K562 (cell line): ENCODE measurements at regions not wholly inside any gene's neighbourhood (a gene's known extent, or its start where the extent isn't known, plus 50 kb on each side); places are given as distances from the start of the nearest gene placed in this dataset.

Experiments
- ATAC-seq: fragments of 200-7000 bp; cut with Tn5 transposase; 3 replicates; pipeline ENCODE4 v1.9.1; 2020; ENCODE audit warnings: moderate library complexity
- BruUV-seq: library from RNA; stranded (reverse); fragments of 400-500 nt; replicated peaks from 2 replicates; lab custom pipeline; 2021; lab: Mats Ljungman, UMichigan
- CTCF ChIA-PET: fragments of 300-600 bp; formaldehyde crosslinking; extraction: SDS; loops from one replicate; lab custom pipeline; 2021; ENCODE audit warnings: low intra/inter-chr PET ratio; lab: Yijun Ruan, JAX
- POLR2A ChIA-PET: fragments of 300-600, 350-650 bp; sonication (Branson Sonifier 250); formaldehyde crosslinking; extraction: SDS; loops from one replicate; lab custom pipeline; 2021; ENCODE audit warnings: antibody characterized with exemption, inconsistent platforms; lab: Yijun Ruan, JAX
- DNase-seq, 4 experiments: peaks; one replicate each; pipeline versions ENCODE4 v3.0.0 to v3.0.0-alpha.2; 2011 to 2018; ENCODE audit warnings: low spot score in 3 of 4, mixed read lengths in 3 of 4; ENCODE audit errors: extremely low read depth in 1 of 4
- FAIRE-seq: peaks from 2 replicates; lab custom pipeline; 2011; peaks lifted over from hg19 to GRCh38; lab: Jason Lieb, UNC
- H2AFZ ChIP-seq: 2 replicates; pipeline ENCODE4 v1.6.0; 2011; ENCODE audit warnings: low read depth, low read length, control low read depth, inconsistent platforms
- H3K27ac ChIP-seq: fragments of 200-600 bp; 3 replicates; pipeline ENCODE4 v1.8.0; 2011; ENCODE audit warnings: low read depth, mild to moderate bottlenecking, control low read depth, inconsistent platforms, low read length, moderate library complexity, mixed read lengths; ENCODE audit errors: extremely low read depth
- H3K27me3 ChIP-seq, 2 experiments: fragments of 300-600 bp in 1 of 2; 2 replicates in 1 of 2; 3 replicates in 1 of 2; pipeline versions ENCODE4 v1.6.0 to v1.8.0; 2011; ENCODE audit warnings: inconsistent platforms in 2 of 2, low read length in 2 of 2, mild to moderate bottlenecking in 1 of 2, mixed read lengths in 1 of 2, moderate library complexity in 1 of 2; ENCODE audit not compliant: control insufficient read depth in 2 of 2, insufficient read depth in 2 of 2
- H3K36me3 ChIP-seq: fragments of 300-600 bp; 3 replicates; pipeline ENCODE4 v1.8.0; 2011; ENCODE audit warnings: mild to moderate bottlenecking, low read length, inconsistent platforms; ENCODE audit not compliant: control insufficient read depth, insufficient read depth
- H3K4me1 ChIP-seq, 2 experiments: fragments of 200-600 bp in 1 of 2; replicated peaks in 1 of 2; 2 replicates in 1 of 2; 3 replicates in 1 of 2; pipeline versions ENCODE4 v1.5.1 to v1.8.0; 2011; ENCODE audit warnings: inconsistent platforms in 2 of 2, low read length in 2 of 2, mild to moderate bottlenecking in 1 of 2, mixed read lengths in 1 of 2, moderate library complexity in 1 of 2; ENCODE audit not compliant: control insufficient read depth in 2 of 2, insufficient read depth in 2 of 2
- H3K4me2 ChIP-seq: 2 replicates; pipeline ENCODE4 v1.6.1; 2011; ENCODE audit warnings: low read length, control low read depth, inconsistent platforms, mixed read lengths; ENCODE audit not compliant: insufficient read depth
- H3K4me3 ChIP-seq: fragments of 200-600 bp; sonication (generic), shearing (Covaris generic); 2 replicates; pipeline ENCODE4 v1.5.1; 2016; ENCODE audit warnings: control low read depth, inconsistent platforms
- H3K79me2 ChIP-seq: fragments of 200-600 bp; 3 replicates; pipeline ENCODE4 v1.8.0; 2011; ENCODE audit warnings: low read length, inconsistent platforms; ENCODE audit not compliant: control insufficient read depth, insufficient read depth
- H3K9ac ChIP-seq, 2 experiments: 2 replicates each; pipeline versions ENCODE4 v1.6.0 to v1.6.1; 2011; ENCODE audit warnings: low read depth in 2 of 2, low read length in 2 of 2, control low read depth in 1 of 2, inconsistent platforms in 1 of 2, mild to moderate bottlenecking in 1 of 2, mixed read lengths in 1 of 2; ENCODE audit not compliant: insufficient read depth in 1 of 2
- H3K9me1 ChIP-seq: one replicate; pipeline ENCODE4 v1.6.0; 2011; ENCODE audit warnings: inconsistent platforms, mild to moderate bottlenecking, low read length, moderate library complexity; ENCODE audit not compliant: control insufficient read depth, insufficient read depth
- H3K9me3 ChIP-seq: replicated peaks from 2 replicates; pipeline ENCODE4 v1.5.1; 2011; ENCODE audit warnings: low read depth, low read length, inconsistent platforms; ENCODE audit not compliant: control insufficient read depth, insufficient read depth
- H4K20me1 ChIP-seq: replicated peaks from 2 replicates; pipeline ENCODE4 v1.6.1; 2011; ENCODE audit warnings: low read length, inconsistent platforms, mixed read lengths; ENCODE audit not compliant: control insufficient read depth, insufficient read depth
- CBX1 ChIP-seq: sonication (generic); IDR thresholded peaks from 2 replicates; pipeline ENCODE4 v1.6.1; 2016; ENCODE audit warnings: antibody characterized with exemption, low read depth, mild to moderate bottlenecking
- CHD7 ChIP-seq: fragments of 200-600 bp; sonication (generic); IDR thresholded peaks from one replicate; pipeline ENCODE4 v1.6.1; 2012; ENCODE audit warnings: mild to moderate bottlenecking, low read depth, low read length, inconsistent platforms
- CXXC5 ChIP-seq: fragments of 250-450 bp; sonication (Bioruptor Pico); IDR thresholded peaks from 2 replicates; pipeline ENCODE4 v1.8.0; 2022; ENCODE audit warnings: inconsistent platforms, mild to moderate bottlenecking, moderate library complexity
- DPF2 ChIP-seq: fragments of 450-650 bp; IDR thresholded peaks from 2 replicates; pipeline ENCODE4 v1.6.1; 2016
- E2F3 ChIP-seq: fragments of 250-450 bp; sonication (Bioruptor Pico); IDR thresholded peaks from 2 replicates; pipeline ENCODE4 v1.4.0; 2020; ENCODE audit warnings: mild to moderate bottlenecking
- FOXA1 ChIP-seq: fragments of 450-650 bp; IDR thresholded peaks from 2 replicates; pipeline ENCODE4 v1.6.1; 2016; ENCODE audit warnings: mild to moderate bottlenecking, borderline replicate concordance
- GTF2E2 ChIP-seq: fragments of 200-800 bp; sonication (Bioruptor generic); IDR thresholded peaks from 2 replicates; pipeline ENCODE4 v1.6.1; 2016; ENCODE audit warnings: missing genetic modification characterization, missing compliant biosample characterization
- HNRNPH1 ChIP-seq: fragments of 200-400 bp; formaldehyde crosslinking; optimal IDR thresholded peaks from 2 replicates; pipeline ENCODE3; 2017; ENCODE audit warnings: low read depth, mild to moderate bottlenecking, low read length, moderate library complexity
- ILK ChIP-seq: fragments of 450-650 bp; IDR thresholded peaks from 2 replicates; pipeline ENCODE4 v1.6.1; 2016; ENCODE audit warnings: missing genetic modification characterization, low read depth, mild to moderate bottlenecking, missing compliant biosample characterization, moderate library complexity, borderline replicate concordance
- MEF2D ChIP-seq: conservative IDR thresholded peaks from 2 replicates; pipeline ENCODE4 v1.6.1; 2016; ENCODE audit warnings: low read depth, missing genetic modification characterization, missing compliant biosample characterization
- WGBS: fragments of 100-300 bp; shearing (Covaris generic); methylation state at CpG from one replicate; pipeline ENCODE4 v1.1.6; 2016; ENCODE audit warnings: low coverage, mixed read lengths; ENCODE audit not compliant: insufficient coverage; ENCODE audit errors: missing lambda C conversion rate; 5-methylcytosine and 5-hydroxymethylcytosine counted together
- in situ Hi-C: fragments of 300-500 bp; cut with MboI; formaldehyde crosslinking; loops from 4 replicates; pipeline ENCODE4 v1.15.0; 2018; ENCODE audit warnings: inconsistent platforms, mixed read lengths
- intact Hi-C: fragments of 100-400 bp; cut with micrococcal nuclease; formaldehyde crosslinking; loops from 2 replicates; pipeline ENCODE4 v1.14.2; 2022
- TF ChIP-seq, protein P1 (sequence below): fragments of 450-650 bp; IDR thresholded peaks from one replicate; pipeline ENCODE4 v1.6.1; 2018; ENCODE audit warnings: mild to moderate bottlenecking, moderate library complexity; ENCODE audit not compliant: partially characterized antibody

- ChIA-PET POLR2A (no interaction called here), CTCF (no interaction called here)
- WGBS, result 0% methylated on average over 8 of the region's 9 CpGs
- TF ChIP-seq MEF2D (tag) (no peak), HNRNPH1 (no peak), CHD7 (no peak), E2F3 (CRISPR knock-in tag) (no peak), ILK (tag) (no peak), CXXC5 (no peak), GTF2E2 (tag) (no peak), FOXA1 (no peak), DPF2 (no peak), CBX1 (no peak)
- TF ChIP-seq, protein P1, sequence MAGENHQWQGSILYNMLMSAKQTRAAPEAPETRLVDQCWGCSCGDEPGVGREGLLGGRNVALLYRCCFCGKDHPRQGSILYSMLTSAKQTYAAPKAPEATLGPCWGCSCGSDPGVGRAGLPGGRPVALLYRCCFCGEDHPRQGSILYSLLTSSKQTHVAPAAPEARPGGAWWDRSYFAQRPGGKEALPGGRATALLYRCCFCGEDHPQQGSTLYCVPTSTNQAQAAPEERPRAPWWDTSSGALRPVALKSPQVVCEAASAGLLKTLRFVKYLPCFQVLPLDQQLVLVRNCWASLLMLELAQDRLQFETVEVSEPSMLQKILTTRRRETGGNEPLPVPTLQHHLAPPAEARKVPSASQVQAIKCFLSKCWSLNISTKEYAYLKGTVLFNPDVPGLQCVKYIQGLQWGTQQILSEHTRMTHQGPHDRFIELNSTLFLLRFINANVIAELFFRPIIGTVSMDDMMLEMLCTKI, result no peak
These were observed 644.7 kb downstream of the VRK1 start for GRCh38 chr14:97441740-97442362.

More at GRCh38 chr14:97441740-97442362, 644.7 kb downstream of the VRK1 start:
- FAIRE-seq (no peak), DNase-seq (no peak), ATAC-seq (no peak)
- no peak overlapping the region for H2AFZ ChIP-seq
- no peak overlapping the region for H3K4me3 ChIP-seq
- H3K9me1 ChIP-seq, result no peaks in the 10 kb centered on the region
- no peak overlapping the region for H3K27ac ChIP-seq
- in situ Hi-C loops, result no loop called here
- no peak overlapping the region for H3K9ac ChIP-seq
- no peaks in the 10 kb centered on the region for H4K20me1 ChIP-seq
- BruUV-seq, result no TSS peak
- H3K36me3 ChIP-seq, result no peaks in the 10 kb centered on the region
- no peaks in the 10 kb centered on the region for H3K27me3 ChIP-seq
- no peaks in the 10 kb centered on the region for H3K79me2 ChIP-seq
- H3K4me1 ChIP-seq, result no peaks in the 10 kb centered on the region
- intact Hi-C loops, result no loop called here
- no peak overlapping the region for H3K4me2 ChIP-seq
- H3K9me3 ChIP-seq, result no peaks in the 10 kb centered on the region
